Type B pancreatic cell (in vitro differentiated cells): ENCODE measurements at regions not wholly inside any gene's neighbourhood (a gene's known extent, or its start where the extent isn't known, plus 50 kb on each side); places are given as distances from the start of the nearest gene placed in this dataset.

ENCODE experiments used
- DNase-seq: peaks from one replicate; pipeline ENCODE4 v3.0.0; 2021; ENCODE audit warnings: mixed read lengths; ENCODE audit not compliant: unreplicated experiment; ENCODE audit errors: extremely low spot score
- H3K27ac Mint-ChIP-seq: 2 replicates; pipeline ENCODE4 v1.8.0; 2021; ENCODE audit warnings: mild to moderate bottlenecking, mixed read lengths
- H3K27me3 Mint-ChIP-seq: 2 replicates; pipeline ENCODE4 v1.8.0; 2021; ENCODE audit warnings: mixed read lengths
- H3K36me3 Mint-ChIP-seq: 2 replicates; pipeline ENCODE4 v1.8.0; 2021; ENCODE audit warnings: mixed read lengths
- H3K4me1 Mint-ChIP-seq: one replicate; pipeline ENCODE4 v1.8.0; 2021; ENCODE audit warnings: mixed read lengths; ENCODE audit not compliant: unreplicated experiment
- H3K4me3 Mint-ChIP-seq: 2 replicates; pipeline ENCODE4 v1.8.0; 2021; ENCODE audit warnings: mild to moderate bottlenecking, mixed read lengths
- H3K9me3 Mint-ChIP-seq: 2 replicates; pipeline ENCODE4 v1.8.0; 2021; ENCODE audit warnings: mixed read lengths
- TF ChIP-seq, protein P1 (sequence below): fragments of 200-600 bp; sonication (generic); conservative IDR thresholded peaks from 2 replicates; pipeline ENCODE4 v1.5.0; 2021; ENCODE audit warnings: antibody characterized with exemption, mild to moderate bottlenecking

DNA sequence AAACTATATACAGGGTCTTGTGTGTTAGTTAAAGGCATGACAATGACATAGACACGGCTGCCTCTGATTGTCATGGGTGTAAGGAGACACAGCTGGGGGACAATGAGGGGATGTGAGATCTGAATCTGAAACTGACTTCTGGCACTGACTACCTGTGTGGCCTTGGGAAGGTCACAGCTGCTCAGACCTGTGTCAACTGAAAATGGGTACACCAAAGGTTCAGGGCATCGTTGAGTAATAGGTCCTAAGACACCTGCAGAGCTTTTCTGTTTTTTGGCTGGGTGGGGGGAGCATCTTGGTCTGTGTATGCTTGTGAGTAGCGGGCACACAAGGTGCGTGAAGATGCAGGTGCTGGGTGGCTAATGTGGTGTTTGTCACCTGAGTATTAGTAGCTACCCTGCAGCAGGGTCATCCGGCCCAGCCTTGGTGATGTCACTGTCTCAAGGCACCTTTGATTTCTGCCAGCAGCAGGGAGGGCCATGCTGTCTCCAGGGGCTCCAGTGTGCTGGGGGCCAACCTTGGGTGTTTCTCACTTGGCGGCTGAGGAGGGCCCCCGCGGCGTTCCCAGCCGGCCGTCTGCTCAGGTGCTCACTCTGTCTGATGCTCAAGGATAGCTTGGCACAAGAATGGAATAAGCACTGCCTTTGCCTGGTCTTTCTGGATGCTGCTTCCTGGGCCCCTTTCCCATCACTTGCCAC lies 53.1 kb upstream of the HS6ST1 start:
- DNase-seq, result no peak
- Mint-ChIP-seq H3K4me3 (no peak overlapping the region), H3K4me1 (peaks cover 31% of the 10 kb centered on the region), H3K36me3 (no peaks in the 10 kb centered on the region), H3K27ac (no peak overlapping the region), H3K27me3 (no peaks in the 10 kb centered on the region), H3K9me3 (no peaks in the 10 kb centered on the region)
- TF ChIP-seq, protein P1, sequence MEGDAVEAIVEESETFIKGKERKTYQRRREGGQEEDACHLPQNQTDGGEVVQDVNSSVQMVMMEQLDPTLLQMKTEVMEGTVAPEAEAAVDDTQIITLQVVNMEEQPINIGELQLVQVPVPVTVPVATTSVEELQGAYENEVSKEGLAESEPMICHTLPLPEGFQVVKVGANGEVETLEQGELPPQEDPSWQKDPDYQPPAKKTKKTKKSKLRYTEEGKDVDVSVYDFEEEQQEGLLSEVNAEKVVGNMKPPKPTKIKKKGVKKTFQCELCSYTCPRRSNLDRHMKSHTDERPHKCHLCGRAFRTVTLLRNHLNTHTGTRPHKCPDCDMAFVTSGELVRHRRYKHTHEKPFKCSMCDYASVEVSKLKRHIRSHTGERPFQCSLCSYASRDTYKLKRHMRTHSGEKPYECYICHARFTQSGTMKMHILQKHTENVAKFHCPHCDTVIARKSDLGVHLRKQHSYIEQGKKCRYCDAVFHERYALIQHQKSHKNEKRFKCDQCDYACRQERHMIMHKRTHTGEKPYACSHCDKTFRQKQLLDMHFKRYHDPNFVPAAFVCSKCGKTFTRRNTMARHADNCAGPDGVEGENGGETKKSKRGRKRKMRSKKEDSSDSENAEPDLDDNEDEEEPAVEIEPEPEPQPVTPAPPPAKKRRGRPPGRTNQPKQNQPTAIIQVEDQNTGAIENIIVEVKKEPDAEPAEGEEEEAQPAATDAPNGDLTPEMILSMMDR, result no peak

DNA sequence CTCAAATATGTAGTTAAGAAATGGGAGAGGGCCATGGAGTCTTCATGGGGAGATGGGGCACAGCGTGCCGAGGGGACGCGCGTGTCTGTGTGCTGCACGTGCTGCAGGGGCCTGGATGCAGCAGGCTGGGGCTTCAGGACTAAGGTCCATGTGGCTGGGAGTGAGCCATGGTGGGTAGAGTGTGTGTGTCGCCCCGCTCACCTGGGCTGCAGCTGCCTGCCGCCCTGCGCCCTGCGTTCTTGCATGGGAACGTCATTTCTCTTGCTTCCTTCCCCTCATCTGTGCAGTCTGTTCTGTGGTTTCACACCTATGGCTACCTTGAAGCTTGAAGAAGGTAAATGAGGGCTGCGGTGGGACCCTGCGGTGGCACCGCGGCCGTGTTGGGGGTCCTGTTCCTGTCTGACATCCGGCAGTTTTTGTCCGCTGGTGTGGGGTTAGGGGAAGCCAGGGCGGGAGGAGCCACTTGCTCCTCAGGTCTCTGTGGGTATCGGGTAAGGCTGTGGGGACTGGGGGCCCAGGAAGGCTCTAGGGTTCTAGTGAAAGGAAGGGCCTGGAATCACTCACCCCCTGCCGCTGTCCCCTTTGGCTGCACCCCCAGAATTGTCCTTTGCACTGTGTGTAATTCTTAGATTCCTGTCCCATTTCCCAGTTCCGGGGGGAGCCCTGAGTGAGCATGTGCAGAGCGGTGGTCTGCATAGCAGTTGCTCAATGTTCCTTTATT lies 54.1 kb upstream of the HS6ST1 start:
- Mint-ChIP-seq H3K9me3 (no peaks in the 10 kb centered on the region), H3K36me3 (no peaks in the 10 kb centered on the region), H3K27ac (peak overlapping the region; percentile 43), H3K27me3 (no peaks in the 10 kb centered on the region), H3K4me3 (no peak overlapping the region), H3K4me1 (peaks cover 29% of the 10 kb centered on the region)
- DNase-seq, result no peak
- TF ChIP-seq, protein P1, result no peak

DNA sequence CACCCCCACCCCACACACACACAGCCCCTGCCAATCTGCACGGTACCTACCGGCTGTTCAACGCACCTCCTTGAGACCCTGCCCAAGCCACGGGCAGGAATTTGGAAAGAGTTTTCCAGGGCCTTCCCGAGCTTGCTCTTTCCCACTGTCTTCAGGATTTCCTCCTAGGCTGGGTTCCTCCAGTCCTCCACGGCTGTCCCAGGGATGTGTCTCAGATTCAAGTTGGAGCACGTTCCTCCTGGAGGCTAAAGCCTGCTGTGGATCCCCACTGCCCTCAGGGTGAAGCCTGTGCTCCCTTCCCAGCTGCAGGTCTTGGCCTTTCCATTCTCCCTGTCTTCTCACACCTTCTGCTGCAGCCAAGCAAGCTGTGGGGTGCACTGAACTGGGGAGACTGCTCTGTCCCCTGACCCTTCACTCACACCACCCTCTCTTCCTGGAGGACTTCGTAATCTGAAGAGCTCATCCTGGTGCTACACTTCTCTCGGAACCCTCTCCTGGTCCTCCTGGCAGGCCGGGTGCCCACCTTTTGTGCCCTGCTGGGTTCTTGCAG lies 54.9 kb upstream of the HS6ST1 start:
- H3K27ac Mint-ChIP-seq, result peak overlapping the region; percentile 78
- DNase-seq, result no peak
- H3K4me1 Mint-ChIP-seq, result peaks cover 25% of the 10 kb centered on the region
- no peaks in the 10 kb centered on the region for H3K36me3 Mint-ChIP-seq
- H3K9me3 Mint-ChIP-seq, result no peaks in the 10 kb centered on the region
- no peak overlapping the region for H3K4me3 Mint-ChIP-seq
- TF ChIP-seq, protein P1, result no peak
- H3K27me3 Mint-ChIP-seq, result no peaks in the 10 kb centered on the region

DNA sequence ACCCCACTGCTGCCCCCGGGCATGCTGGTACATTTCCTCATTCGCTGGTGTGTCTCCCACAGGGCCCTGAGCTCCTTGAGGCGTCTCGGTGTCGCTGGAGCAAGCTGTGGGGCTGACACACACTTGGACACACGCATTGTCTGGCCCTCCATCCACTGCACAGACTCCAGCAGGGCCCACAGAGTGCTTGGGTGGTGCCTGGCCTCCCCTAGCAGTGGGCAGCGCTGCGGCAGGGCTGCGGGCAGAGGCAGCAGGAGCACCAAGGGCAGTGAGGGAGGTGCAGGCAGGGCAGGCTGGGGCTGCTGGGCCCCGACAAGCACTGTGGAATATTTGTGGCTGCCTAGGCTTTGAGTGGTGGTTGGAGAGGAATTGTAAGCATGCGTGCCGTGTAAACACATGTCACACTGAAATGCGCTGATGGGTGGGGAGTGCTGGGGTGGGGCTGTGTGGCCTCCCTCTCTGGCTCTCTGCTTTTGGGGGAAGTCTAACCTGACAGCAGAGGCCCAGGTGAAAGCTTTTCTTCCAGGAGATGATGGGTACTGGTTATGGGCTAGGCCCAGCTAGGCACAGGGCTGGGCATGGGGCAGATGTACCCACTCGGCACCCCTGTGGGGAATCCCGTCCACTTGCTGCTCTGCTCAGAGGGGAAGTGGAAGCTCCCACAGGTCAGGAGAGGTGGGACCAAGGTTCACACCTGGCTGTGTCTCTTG lies 55.5 kb upstream of the HS6ST1 start:
- DNase-seq, result peak; percentile 58
- no peaks in the 10 kb centered on the region for H3K36me3 Mint-ChIP-seq
- peak overlapping the region; percentile 78 for H3K27ac Mint-ChIP-seq
- H3K4me1 Mint-ChIP-seq, result peaks cover 26% of the 10 kb centered on the region
- no peaks in the 10 kb centered on the region for H3K9me3 Mint-ChIP-seq
- no peaks in the 10 kb centered on the region for H3K27me3 Mint-ChIP-seq
- TF ChIP-seq, protein P1, result no peak
- H3K4me3 Mint-ChIP-seq, result no peak overlapping the region

DNA sequence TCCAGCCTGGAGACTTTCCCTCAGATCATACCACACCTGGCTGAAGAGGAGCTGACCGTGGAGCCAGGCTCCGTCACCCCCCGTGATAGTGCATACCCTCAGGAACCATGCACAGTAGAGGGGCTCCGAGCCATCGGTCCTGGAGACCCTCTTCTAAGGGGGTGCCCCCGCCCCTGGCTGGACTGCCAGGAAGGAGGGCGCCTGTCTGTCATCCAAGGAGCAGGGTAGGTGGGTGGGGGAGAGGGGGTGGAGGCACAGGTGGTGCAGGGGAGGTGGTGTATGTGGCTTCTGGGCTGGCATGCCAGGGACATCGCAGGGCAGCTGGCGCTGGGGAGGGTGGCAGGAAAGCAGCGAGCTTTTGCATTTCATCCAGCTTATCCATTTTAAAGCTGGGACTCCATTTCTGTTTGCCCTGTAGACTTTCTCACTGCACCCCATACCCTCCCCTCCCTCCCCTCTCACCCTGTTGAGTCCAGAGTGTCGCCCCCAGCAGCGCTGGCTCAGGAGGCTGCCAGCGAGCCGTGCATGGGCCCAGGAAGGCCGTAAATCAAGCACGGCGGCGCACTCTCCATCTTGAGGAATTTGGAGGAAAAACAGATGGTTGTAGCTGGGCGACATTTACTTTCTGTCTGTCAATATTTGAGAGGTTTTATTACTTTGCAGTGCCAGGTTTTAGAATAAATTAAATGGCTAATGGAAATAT lies 56.2 kb upstream of the HS6ST1 start:
- peaks cover 21% of the 10 kb centered on the region for H3K4me1 Mint-ChIP-seq
- peak; percentile 59 for DNase-seq
- no peak overlapping the region for H3K4me3 Mint-ChIP-seq
- peak overlapping the region; percentile 78 for H3K27ac Mint-ChIP-seq
- H3K36me3 Mint-ChIP-seq, result no peaks in the 10 kb centered on the region
- H3K9me3 Mint-ChIP-seq, result no peaks in the 10 kb centered on the region
- no peaks in the 10 kb centered on the region for H3K27me3 Mint-ChIP-seq
- TF ChIP-seq, protein P1, result no peak
